Mucosa of descending colon (tissue), 3 donors: ENCODE measurements at regions not wholly inside any gene's neighbourhood (a gene's known extent, or its start where the extent isn't known, plus 50 kb on each side); places are given as distances from the start of the nearest gene placed in this dataset.
A peak's percentile ranks its signal among the peaks of the same experiment; 100 is the strongest.

Experiments
- ATAC-seq: fragments of 200-7000 bp; cut with Tn5 transposase; one replicate; pipeline ENCODE4 v1.9.1; 2020; ENCODE audit warnings: mild to moderate bottlenecking, moderate library complexity
- DNase-seq, 3 donors: peaks; one replicate each; pipeline ENCODE4 v3.0.0-alpha.2; 2020
- H3K36me3 ChIP-seq: fragments of 200-600 bp; one replicate; pipeline ENCODE4 v1.8.0; 2021; ENCODE audit warnings: low read depth, mild to moderate bottlenecking
- H3K4me1 ChIP-seq: fragments of 200-600 bp; one replicate; pipeline ENCODE4 v1.8.0; 2021; ENCODE audit warnings: low read depth, mild to moderate bottlenecking
- H3K4me3 ChIP-seq: fragments of 200-600 bp; one replicate; pipeline ENCODE4 v1.8.0; 2021; ENCODE audit warnings: mild to moderate bottlenecking
- H3K9me3 ChIP-seq: fragments of 200-600 bp; one replicate; pipeline ENCODE4 v1.8.0; 2021; ENCODE audit warnings: mild to moderate bottlenecking
- intact Hi-C, 2 donors: fragments of 100-400 bp; cut with DNase I in 1 of 2; cut with micrococcal nuclease in 1 of 2; formaldehyde crosslinking; loops; one replicate each; pipeline versions ENCODE4 v1.11.0 to v1.11.1; 2022; cut with DNase I, micrococcal nuclease
- TF ChIP-seq, protein P1 (sequence below): fragments of 200-600 bp; IDR thresholded peaks from one replicate; pipeline ENCODE4 v1.8.0; 2022; ENCODE audit warnings: antibody characterized with exemption, mild to moderate bottlenecking
- donor health status: DM: no; HTN: no; CAD: no; lungs with moderate emphysema.
- donor health status: DM: no; HTN: no; CAD: no.
- donor health status: DM: no; HTN: yes; CAD: no.

DNA sequence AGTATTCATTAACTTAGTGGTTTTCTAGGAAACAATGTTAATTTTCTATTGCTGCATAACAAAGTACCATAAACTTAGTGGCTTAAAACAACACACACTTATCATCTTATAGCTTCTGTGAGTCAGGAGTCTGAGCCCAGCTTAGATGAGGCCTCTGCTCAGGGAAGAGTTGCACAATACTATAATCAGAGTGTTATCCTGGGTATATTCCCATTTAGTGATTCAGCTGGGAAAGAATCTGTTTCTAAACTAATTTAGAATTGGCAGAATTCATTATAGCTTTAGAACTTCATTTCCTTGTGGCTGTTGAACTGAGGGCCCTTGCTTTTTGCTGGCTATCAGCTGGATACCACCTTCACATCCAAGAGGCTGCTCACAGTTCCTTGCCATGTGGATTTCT is 515.5 kb downstream of the BRINP3 start:
- Histone ChIP-seq H3K4me3 (no peak overlapping the region), H3K36me3 (no peaks in the 10 kb centered on the region), H3K4me1 (no peaks in the 10 kb centered on the region), H3K9me3 (no peaks in the 10 kb centered on the region)
- peak; percentile 36 for ATAC-seq
- intact Hi-C loops, result no loop called here
- TF ChIP-seq, protein P1, sequence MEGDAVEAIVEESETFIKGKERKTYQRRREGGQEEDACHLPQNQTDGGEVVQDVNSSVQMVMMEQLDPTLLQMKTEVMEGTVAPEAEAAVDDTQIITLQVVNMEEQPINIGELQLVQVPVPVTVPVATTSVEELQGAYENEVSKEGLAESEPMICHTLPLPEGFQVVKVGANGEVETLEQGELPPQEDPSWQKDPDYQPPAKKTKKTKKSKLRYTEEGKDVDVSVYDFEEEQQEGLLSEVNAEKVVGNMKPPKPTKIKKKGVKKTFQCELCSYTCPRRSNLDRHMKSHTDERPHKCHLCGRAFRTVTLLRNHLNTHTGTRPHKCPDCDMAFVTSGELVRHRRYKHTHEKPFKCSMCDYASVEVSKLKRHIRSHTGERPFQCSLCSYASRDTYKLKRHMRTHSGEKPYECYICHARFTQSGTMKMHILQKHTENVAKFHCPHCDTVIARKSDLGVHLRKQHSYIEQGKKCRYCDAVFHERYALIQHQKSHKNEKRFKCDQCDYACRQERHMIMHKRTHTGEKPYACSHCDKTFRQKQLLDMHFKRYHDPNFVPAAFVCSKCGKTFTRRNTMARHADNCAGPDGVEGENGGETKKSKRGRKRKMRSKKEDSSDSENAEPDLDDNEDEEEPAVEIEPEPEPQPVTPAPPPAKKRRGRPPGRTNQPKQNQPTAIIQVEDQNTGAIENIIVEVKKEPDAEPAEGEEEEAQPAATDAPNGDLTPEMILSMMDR, result no peak
- no peak for DNase-seq

DNA sequence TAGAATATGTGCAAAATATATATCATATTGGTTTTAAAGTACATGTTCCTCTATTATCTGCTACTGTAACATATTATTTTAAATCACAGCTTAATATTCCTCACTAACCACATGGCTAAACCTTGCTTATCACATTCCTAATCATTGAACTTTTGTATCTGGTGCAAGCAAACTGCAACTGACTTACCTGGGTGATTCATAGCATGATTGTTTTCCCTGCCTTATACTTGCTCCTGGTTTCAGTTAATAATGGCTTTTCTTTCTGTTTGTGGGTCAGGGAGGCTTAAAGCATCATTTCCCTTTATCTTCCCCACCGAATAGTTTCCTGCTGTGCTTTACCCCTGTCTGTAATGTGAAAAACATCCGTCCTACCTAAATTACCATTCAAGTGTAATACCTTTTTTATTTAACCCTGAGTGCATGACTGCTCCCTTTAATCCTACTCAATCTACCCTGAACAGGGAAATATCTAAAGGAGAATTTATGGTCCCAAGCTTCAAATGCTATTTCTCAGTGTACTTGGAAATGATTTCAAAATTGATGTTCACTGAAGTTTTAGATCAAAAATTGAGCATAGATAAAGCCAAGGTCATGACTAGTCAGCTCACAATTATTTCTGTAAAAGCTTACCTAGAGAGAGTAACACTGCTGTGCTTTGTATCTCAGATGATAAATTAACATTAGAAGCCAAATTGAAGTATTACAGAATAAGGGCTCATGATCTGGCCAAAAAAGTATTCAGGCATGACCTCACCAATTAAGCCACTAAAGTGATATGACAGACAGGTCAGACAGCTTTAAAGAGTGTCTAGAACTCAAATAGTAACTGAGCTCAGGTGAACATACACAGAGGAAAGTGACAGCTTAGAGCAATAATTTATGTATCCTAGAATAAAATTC is 507.1 kb downstream of the BRINP3 start:
- Histone ChIP-seq H3K4me3 (no peak overlapping the region), H3K4me1 (no peaks in the 10 kb centered on the region), H3K9me3 (no peaks in the 10 kb centered on the region), H3K36me3 (no peaks in the 10 kb centered on the region)
- TF ChIP-seq, protein P1, result no peak
- intact Hi-C loops, result no loop called here
- DNase-seq, result no peak
- ATAC-seq, result no peak

DNA sequence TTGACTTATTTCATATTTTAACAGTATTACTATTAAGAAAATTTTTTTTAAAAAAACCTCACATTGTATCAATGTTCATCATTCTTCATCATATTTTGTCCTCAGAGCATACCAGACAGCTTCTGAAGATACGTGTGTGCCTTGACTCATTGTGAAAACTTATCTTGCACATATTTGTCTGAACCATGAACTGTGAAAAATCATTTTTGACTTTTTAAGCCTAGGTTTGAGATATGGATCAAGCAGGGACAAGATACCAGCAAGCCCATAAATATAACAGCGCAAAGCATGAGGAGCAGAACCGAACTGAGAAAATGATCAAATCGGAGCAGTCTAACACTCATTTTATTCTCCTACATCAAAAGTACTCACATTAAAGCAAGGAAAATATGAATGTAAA is 506.0 kb downstream of the BRINP3 start:
- TF ChIP-seq, protein P1, result no peak

DNA sequence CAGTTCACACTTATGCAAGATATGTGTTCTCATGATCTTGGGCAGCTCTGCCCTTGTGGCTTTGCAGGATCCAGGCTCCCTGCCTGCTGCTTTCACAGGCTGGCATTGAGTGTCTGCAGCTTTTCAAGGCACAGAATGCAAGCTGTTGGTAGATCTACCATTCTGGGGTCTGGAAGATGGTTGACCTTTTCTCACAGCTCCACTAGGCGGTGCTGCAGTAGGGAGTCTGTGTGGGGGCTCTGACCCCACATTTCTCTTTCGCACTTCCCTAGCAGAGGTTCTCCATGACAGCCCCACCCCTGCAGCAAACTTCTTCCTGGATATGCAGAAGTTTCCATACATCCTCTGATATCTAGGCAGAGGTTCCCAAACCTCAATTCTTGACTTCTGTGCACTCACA is 500.5 kb downstream of the BRINP3 start:
- ATAC-seq (no peak), DNase-seq (no peak)
- TF ChIP-seq, protein P1, result no peak
- H3K4me1 ChIP-seq, result no peaks in the 10 kb centered on the region
- H3K9me3 ChIP-seq, result peaks cover 14% of the 10 kb centered on the region
- intact Hi-C loops, result no loop called here
- H3K4me3 ChIP-seq, result no peak overlapping the region
- no peaks in the 10 kb centered on the region for H3K36me3 ChIP-seq

More for the DNA sequence above, 506.0 kb downstream of the BRINP3 start:
- no peak for ATAC-seq
- no peak overlapping the region for H3K4me3 ChIP-seq
- H3K36me3 ChIP-seq, result no peaks in the 10 kb centered on the region
- no peaks in the 10 kb centered on the region for H3K4me1 ChIP-seq
- peaks cover 7% of the 10 kb centered on the region for H3K9me3 ChIP-seq
- DNase-seq, result no peak
- intact Hi-C loops, result no loop called here

DNA sequence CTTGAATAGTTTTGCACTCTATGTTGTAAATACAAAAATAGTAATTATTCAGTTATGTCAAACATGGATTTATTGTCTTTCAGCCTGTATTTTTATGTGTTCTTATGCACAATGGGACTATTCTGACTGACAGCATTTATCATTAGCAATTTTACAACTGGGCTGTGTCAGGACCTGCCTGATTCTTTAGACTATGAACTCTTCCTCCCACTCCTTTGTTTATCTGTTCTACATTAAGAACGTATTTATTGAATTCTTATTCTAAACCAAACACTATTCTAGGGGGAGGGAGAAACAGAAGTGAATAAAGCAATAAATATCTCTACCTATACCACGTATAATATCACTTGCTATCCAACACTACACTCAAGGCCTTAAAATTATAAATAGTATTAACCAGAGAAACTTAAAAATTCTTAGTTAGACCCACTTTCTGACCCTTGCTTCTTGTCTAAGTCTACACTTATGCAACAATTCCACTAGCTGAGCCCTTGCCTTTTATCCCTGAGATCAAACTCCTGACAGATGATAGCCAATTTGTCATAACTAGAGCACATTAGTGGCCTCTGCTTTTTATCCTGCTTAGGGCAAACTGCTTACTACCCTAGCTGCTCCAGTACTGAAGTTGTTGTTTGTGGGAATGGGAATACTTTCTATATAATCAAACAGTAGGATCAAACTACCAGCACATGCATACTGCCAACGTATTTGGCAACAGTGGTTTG is 494.3 kb downstream of the BRINP3 start:
- DNase-seq, result no peak
- intact Hi-C loops, result no loop called here

More for the DNA sequence above, 494.3 kb downstream of the BRINP3 start:
- TF ChIP-seq, protein P1, result no peak
- no peaks in the 10 kb centered on the region for H3K36me3 ChIP-seq
- no peaks in the 10 kb centered on the region for H3K9me3 ChIP-seq
- no peaks in the 10 kb centered on the region for H3K4me1 ChIP-seq
- ATAC-seq, result no peak
- H3K4me3 ChIP-seq, result no peak overlapping the region
